IPS-NIHi7 (cell line): ENCODE measurements at regions not wholly inside any gene's neighbourhood (a gene's known extent, or its start where the extent isn't known, plus 50 kb on each side); places are given as distances from the start of the nearest gene placed in this dataset.
"Not testable (repeated sequence)": the region's sequence is repeated elsewhere in the genome, so short reads cannot be mapped to it uniquely, and the experiment has no call there.

ENCODE experiments used
- DNase-seq: peaks from one replicate; pipeline ENCODE4 v3.0.0; 2012; ENCODE audit warnings: mixed read lengths; ENCODE audit errors: extremely low spot score

- DNase-seq: no peak
Observed at GRCh38 chr15:79492065-79492464, 59.9 kb downstream of the MINAR1 start.

- no peak for DNase-seq
Observed at GRCh38 chr15:79494384-79494909, 62.3 kb downstream of the MINAR1 start.

GRCh38 chr15:79494963-79495755 lies 63.0 kb downstream of the MINAR1 start:
- no peak for DNase-seq

- no peak for DNase-seq
Observed at GRCh38 chr15:79495775-79496174, 63.6 kb downstream of the MINAR1 start.

- no peak for DNase-seq
Observed at GRCh38 chr15:79496838-79497237, 64.7 kb downstream of the MINAR1 start.

- no peak for DNase-seq
Observed at GRCh38 chr15:79501086-79501485, 69.0 kb downstream of the MINAR1 start.

GRCh38 chr15:79505956-79506355 lies 73.8 kb downstream of the MINAR1 start:
- no peak for DNase-seq

- not testable (repeated sequence) for DNase-seq
Observed at GRCh38 chr15:79512844-79513243, 80.7 kb downstream of the MINAR1 start.

- DNase-seq: no peak
Observed at GRCh38 chr15:79513417-79513816, 81.3 kb downstream of the MINAR1 start.

GRCh38 chr15:79513940-79514339 lies 81.8 kb downstream of the MINAR1 start:
- DNase-seq: no peak

- no peak for DNase-seq
Observed at GRCh38 chr15:79515300-79516027, 83.3 kb downstream of the MINAR1 start.

GRCh38 chr15:79516155-79516554 lies 84.0 kb downstream of the MINAR1 start:
- no peak for DNase-seq

GRCh38 chr15:79516646-79517045 lies 84.5 kb downstream of the MINAR1 start:
- no peak for DNase-seq

GRCh38 chr15:79519628-79520027 lies 87.5 kb downstream of the MINAR1 start:
- no peak for DNase-seq

GRCh38 chr15:79520654-79521053 lies 88.5 kb downstream of the MINAR1 start:
- DNase-seq: no peak

GRCh38 chr15:79522656-79523055 lies 90.5 kb downstream of the MINAR1 start:
- DNase-seq: no peak

- no peak for DNase-seq
Observed at GRCh38 chr15:79523266-79523665, 91.1 kb downstream of the MINAR1 start.

- no peak for DNase-seq
Observed at GRCh38 chr15:79524531-79524930, 92.4 kb downstream of the MINAR1 start.

GRCh38 chr15:79526376-79526775 lies 94.2 kb downstream of the MINAR1 start:
- no peak for DNase-seq

GRCh38 chr15:79527821-79528220 lies 95.7 kb downstream of the MINAR1 start:
- no peak for DNase-seq

- no peak for DNase-seq
Observed at GRCh38 chr15:79529157-79529785, 97.1 kb downstream of the MINAR1 start.

GRCh38 chr15:79535536-79535935 lies 103.4 kb downstream of the MINAR1 start:
- no peak for DNase-seq
